GM12864 (cell line): ENCODE measurements at regions not wholly inside any gene's neighbourhood (a gene's known extent, or its start where the extent isn't known, plus 50 kb on each side); places are given as distances from the start of the nearest gene placed in this dataset.

Experiments used
- DNase-seq: peaks from one replicate; pipeline ENCODE4 v3.0.0-alpha.2; 2011; ENCODE audit warnings: low read depth
- H3K4me3 ChIP-seq: 2 replicates; pipeline ENCODE4 v1.5.1; 2011; ENCODE audit warnings: mild to moderate bottlenecking, low read depth, low read length, control low read depth
- TF ChIP-seq, protein P1 (sequence below): IDR thresholded peaks from 2 replicates; pipeline ENCODE4 v1.5.1; 2011; ENCODE audit warnings: low read depth, mild to moderate bottlenecking, moderate library complexity, low read length, control low read depth, inconsistent platforms; ENCODE audit errors: missing control alignments

DNA sequence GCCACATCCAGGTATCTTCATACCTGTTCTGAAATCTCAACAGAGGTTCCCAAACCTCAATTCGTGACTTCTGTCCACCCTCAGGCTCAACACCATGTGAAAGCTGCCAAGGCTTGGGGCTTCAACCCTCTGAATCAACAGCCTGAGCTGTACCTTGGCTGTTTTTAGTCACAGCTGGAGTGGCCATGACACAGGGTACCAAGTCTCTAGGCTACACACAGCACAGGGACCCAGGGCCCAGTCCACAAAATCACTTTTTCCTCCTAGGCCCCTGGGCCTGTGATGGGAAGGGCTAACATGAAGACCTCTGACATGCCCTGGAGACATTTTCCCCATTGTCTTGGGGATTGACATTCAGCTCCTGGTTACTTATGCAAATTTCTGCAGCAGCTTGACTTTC is 464.9 kb downstream of the ELAVL2 start:
- no peak overlapping the region for H3K4me3 ChIP-seq
- TF ChIP-seq, protein P1, sequence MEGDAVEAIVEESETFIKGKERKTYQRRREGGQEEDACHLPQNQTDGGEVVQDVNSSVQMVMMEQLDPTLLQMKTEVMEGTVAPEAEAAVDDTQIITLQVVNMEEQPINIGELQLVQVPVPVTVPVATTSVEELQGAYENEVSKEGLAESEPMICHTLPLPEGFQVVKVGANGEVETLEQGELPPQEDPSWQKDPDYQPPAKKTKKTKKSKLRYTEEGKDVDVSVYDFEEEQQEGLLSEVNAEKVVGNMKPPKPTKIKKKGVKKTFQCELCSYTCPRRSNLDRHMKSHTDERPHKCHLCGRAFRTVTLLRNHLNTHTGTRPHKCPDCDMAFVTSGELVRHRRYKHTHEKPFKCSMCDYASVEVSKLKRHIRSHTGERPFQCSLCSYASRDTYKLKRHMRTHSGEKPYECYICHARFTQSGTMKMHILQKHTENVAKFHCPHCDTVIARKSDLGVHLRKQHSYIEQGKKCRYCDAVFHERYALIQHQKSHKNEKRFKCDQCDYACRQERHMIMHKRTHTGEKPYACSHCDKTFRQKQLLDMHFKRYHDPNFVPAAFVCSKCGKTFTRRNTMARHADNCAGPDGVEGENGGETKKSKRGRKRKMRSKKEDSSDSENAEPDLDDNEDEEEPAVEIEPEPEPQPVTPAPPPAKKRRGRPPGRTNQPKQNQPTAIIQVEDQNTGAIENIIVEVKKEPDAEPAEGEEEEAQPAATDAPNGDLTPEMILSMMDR: no peak
- no peak for DNase-seq

GRCh38 chr9:23372703-23373102 is 453.3 kb downstream of the ELAVL2 start:
- no peak overlapping the region for H3K4me3 ChIP-seq
- TF ChIP-seq, protein P1: no peak
- DNase-seq: no peak

GRCh38 chr9:23375511-23375910 is 450.5 kb downstream of the ELAVL2 start:
- DNase-seq: no peak
- TF ChIP-seq, protein P1: no peak
- no peak overlapping the region for H3K4me3 ChIP-seq

DNA sequence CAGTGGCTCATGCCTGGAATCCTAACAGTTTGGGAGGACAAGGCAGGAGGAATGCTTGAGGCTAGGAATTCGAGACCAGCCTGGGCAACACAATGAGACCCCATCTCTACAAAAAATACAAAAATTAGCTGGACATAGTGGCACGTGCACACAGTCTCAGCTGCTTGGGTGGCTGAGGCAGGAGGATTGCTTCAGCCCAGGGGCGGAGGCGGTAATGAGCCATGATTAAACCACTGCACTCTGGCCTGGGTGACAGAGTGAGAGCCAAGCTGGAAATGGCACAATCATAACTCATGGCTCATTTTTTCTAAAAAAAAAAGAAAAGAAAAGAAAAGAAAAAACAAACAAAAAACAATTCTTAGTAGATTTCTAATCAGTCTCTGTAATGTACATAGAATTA is 446.2 kb downstream of the ELAVL2 start:
- TF ChIP-seq, protein P1: no peak
- no peak overlapping the region for H3K4me3 ChIP-seq
- DNase-seq: no peak

DNA sequence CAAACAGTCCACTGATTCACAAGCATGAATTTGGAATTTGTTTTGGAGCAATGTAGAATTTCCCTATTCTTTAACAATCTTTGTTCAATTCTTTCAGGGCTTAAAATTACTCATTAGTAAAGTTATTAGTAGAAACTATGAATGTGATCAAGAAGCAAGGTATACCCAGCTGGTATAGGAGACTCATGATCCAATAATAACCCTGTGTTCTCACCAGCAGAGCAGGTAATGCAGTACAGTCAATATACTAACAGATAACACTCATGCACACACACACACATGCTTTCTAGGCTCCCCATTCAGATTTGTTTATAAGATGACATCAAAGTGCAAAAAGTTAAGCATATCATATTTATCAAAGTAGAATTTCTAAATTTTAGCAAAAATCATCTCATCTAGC is 445.2 kb downstream of the ELAVL2 start:
- TF ChIP-seq, protein P1: no peak
- no peak for DNase-seq

DNA sequence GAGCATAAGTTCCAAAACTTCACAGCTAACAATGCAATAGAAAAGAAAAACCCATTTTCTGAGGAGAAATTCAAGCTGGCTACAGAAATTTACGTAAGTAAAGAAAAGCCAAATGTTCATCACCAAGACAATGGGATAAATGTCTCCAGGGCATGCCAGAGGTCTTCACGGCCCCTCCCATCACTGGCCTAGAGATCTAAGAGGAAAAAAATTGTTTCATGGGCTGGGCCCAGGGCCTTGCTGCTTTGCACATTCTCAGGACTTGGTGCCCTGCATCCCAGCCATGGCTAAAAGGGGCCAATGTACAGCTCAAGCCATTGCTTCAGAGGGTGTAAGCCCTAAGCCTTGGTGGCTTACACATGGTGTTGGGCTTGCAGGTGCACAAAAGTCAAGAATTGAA is 443.6 kb downstream of the ELAVL2 start:
- H3K4me3 ChIP-seq: no peak overlapping the region
- DNase-seq: no peak
- TF ChIP-seq, protein P1: no peak

More for the DNA sequence above, 445.2 kb downstream of the ELAVL2 start:
- no peak overlapping the region for H3K4me3 ChIP-seq

- H3K4me3 ChIP-seq: no peak overlapping the region
- no peak for DNase-seq
- TF ChIP-seq, protein P1: no peak
These were observed 431.9 kb downstream of the ELAVL2 start for GRCh38 chr9:23394189-23394588.
